HG02852 (cell line): ENCODE measurements at regions not wholly inside any gene's neighbourhood (a gene's known extent, or its start where the extent isn't known, plus 50 kb on each side); places are given as distances from the start of the nearest gene placed in this dataset.

Experiments used
- ATAC-seq: cut with Tn5 transposase; IDR thresholded peaks from one replicate; pipeline ENCODE4 v1.9.1; 2021; ENCODE audit warnings: mild to moderate bottlenecking, moderate library complexity; ENCODE audit not compliant: unreplicated experiment

DNA sequence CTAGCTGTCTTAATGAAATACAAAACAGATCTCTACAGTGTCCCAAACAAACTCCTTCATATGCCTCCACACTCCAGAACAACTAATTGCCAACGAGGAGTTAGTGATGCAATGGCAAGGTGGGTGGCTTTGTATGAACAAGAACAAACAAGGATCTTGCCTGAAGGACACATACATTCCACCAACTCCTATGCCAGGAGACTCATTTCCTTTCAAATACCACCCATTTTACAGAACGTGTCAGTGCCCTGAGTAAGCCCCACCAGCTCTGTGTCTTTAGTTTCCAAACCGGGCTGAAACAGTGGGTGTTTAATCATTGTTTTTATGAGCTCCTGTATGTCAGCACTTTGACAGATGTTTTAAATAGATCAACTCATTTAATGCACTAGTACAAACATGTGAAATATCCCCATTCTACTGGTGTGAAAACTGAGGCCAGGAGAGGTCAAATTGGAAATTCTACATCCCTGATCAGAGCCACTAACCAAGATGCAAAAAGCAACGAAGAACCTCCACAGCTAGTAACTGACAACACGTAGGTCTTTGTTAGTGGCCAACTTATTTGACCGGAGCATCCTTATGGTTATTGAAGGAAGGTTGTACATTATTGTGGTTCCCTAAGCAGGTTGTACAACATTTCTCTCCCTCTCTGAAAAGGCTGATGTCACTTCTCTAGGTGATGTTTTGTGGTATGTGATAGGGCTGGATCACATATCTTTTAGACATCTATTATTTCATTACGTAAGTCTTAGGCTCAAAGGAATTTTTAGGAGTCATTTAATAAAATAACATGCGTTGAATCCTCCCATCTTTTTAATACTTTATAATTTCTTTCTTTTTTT is 534.9 kb upstream of the TNP1 start:
- no peak for ATAC-seq

DNA sequence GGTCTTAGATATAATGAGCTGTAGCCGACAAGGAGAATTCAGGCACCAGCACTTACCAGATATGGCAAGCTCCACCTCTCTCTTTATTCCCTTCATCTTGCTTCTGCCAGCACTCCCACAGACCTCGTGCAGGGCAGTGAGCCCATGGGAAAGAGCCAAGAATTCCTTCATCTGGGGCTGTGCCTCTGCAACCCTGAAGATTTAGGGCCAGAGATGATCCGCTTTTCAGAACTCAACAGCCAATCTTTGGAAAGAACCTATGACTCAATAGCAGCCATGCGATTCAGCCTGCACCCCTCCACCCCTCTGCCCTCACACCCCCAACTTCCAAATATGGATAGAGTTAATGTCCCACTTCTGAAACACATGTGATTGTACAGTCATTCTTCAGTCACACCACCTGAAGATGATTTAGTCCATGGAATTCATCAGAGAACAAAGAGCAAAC is 533.7 kb upstream of the TNP1 start:
- no peak for ATAC-seq

DNA sequence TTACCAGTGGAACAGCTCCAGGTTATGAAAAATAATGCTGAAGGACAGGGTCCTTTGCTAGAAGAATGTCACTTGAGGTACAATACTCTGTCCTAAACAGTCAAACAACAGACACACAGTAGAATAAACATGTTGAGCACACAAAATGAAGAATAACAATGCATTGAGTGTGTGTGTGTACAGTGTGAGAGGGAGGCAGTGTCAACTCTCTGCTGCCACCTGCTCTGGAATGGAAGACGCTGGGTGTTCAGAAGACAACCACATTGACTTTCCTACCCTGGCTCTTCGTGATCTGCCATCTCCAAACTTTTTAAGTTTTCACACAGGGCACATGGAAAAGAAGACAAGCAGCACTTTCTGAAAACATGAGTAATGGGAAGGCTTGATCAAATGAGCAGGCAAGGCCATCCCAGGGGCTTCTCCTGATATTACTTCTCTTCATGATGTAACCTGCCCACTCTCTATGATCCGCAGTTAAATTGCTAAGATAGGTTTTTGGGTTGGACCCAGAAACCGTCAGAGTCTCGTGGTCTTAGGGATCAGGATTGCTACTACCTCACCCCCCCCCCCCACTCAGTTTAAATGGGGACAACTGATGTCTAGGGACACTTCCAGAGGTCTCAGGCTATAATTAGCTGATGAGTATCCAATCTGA is 533.2 kb upstream of the TNP1 start:
- ATAC-seq: no peak

DNA sequence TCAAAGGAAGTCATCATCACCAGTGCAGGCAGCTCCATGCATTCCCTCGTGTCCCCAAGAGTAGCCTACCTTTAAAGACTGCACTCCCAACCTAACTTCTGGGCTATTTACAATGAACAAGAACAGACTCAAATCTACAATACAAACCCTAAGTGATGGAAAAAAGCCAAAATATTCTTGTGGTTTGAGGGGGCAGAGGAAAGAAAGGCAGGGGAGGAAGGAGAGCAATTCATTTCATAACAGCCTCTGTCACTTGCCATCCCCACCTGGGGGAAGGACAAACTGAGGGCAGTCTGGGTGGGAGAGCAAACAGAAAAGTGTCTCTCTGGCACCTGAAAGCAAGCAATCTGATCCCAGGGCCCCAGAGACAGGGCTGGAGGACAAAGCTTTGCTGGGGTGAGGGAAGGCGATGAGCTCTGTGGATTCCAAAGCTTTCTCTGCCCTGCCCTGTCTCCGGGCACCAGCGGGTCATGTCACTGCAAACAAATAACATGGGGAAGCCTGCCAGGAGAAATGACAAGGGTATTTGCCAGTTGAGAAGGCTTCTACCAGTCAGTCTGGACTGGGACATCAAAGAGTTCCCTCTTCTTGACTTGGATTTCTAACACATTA is 528.0 kb upstream of the TNP1 start:
- ATAC-seq: no peak

DNA sequence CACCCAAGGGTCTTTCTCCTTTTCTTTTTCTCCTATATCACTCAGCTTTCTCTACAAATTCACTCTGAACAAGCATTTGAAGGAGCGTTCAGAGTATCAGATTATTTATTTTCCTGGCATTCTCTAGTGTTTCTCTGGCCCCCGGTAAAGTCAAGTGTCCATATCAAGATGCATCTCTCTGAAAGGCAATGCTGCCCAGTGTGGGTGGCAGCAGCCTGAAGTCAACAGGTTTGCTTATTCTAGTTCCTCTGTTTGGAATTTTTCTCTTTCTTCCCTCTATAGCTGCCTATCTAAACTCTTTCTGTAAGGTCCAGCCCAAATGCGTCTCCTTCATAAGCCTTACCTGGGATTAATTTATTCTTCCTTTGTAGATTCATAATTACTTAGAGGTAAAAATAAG is 526.2 kb upstream of the TNP1 start:
- no peak for ATAC-seq

DNA sequence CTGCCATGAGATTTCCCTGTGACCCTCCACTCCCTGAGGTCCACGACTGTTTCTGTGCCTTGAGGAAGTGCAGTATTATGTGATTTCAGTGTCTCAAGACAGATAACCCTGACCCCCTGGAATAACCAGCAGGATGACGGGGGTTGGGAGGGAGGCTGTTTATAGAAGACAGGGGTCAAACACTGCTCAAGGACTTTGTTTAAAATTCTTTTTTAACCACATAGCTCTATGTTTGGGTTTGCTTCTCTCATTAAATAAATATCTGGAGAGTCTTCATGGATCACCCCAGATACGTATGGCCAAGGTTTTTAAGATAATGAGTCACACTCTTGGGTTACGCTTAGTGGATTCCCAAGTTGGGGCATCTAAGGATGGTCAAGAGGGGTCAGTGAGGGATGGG is 523.8 kb upstream of the TNP1 start:
- no peak for ATAC-seq

DNA sequence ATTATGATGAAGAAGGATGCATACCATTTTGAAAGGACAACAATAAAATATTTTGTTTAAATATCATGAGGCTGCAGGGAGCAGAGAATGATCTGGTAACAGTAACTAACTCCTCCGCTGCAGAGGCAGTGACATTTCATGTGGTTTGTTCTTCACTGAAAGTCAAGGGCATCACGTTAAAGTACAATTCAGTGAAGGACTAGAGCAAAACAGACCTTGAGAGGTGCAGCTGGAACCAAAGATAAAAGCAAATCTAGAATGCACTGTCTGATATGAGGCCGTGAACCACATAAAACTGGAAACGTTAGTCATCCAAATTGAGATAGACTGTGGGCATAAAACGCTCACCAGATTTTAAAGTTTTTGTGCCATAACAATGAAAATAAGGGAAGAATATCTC is 522.9 kb upstream of the TNP1 start:
- no peak for ATAC-seq

DNA sequence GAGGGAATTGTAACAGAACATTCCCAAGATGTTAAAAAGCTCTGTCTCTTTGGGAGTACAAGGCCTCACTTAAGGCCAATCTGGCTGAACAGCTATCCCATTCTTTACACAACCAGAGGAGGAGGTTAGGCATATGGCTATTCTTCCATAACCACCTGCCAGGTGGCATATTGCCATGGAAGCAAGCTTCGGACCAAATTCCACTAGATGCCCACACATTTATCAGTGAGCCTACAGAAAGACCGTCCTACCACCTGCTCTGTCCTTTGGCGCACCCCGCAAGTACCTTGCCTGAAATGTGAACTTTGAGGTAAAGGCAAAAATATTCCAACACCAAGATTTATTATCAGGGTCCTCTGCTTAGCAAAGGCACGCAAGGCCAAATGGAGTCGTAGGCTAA is 519.9 kb upstream of the TNP1 start:
- ATAC-seq: no peak

DNA sequence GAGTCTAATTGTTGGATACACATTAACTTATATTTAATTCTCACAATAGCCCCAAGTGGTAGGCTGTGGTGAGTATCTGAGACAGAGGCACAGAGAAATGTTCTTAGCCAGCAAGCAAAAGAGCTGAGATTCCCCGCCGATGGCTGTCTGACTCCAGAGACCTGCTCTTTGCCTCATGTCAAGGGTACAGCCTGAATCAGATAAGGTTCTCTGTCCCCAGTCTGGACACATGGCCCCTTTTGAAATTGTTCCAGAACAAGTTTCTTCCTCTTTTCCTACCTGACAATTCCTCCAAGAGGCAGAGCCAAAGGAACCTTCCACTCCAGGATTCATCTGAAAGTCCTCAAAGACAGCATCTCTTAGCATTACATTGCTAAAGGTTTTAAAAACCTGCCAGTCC is 512.9 kb upstream of the TNP1 start:
- no peak for ATAC-seq

DNA sequence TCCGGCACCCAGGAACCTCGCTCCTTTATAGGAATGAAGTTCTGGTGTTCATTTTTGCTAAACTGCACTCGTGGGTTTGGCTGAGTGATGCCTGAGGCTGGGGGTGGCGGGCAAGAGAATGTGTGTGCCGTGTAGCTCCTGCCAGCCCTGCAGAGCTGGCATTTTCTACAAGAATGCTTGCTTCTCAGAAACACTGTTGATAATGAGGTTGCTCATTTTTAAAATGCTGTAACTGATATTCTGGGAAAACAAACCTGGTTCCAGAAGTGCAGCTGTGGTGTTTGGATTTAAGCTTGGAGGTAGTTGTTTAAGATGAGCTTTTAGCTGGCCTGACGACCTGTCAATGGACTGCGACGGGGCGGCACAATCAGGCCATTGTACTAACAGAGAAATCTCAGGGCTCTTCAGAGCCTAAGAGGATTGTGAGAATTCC is 511.9 kb upstream of the TNP1 start:
- no peak for ATAC-seq

DNA sequence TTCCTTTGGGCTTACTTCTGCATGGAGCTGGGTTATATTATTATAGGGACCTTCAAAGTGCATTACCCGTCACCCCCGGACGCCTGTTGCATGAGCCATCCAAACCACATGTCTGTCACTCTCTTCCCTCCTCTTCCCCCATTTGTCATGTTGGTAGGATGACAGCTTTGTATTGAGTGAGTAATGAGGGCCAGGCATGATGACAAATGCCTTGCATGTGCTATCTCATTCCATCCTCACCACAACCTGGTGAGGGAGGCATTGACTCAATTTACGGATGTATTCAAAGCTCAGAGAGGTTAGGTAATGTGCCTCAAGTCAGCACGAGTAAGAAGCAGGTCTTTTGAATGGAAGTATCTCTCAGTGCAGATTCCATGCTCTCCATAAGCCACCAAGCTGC is 510.5 kb upstream of the TNP1 start:
- no peak for ATAC-seq

DNA sequence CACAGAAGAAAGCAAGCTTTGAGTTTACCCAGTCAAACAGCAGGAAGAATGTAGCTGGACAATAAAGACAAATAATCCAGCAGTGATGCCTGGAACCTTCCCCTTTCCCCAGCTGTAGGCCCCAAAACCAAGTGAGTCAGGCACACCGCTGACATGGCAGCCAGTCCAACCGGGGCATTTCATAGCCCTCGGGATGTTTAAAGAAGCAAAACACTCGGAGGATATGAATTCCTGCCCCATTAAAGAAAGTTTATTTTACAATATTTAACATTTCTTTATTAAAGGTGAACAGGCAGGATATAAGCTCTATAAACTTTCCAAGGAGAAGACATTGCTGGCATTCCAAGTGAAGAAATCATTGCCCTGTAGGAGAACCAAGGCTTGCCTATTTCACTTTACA is 507.6 kb upstream of the TNP1 start:
- no peak for ATAC-seq

DNA sequence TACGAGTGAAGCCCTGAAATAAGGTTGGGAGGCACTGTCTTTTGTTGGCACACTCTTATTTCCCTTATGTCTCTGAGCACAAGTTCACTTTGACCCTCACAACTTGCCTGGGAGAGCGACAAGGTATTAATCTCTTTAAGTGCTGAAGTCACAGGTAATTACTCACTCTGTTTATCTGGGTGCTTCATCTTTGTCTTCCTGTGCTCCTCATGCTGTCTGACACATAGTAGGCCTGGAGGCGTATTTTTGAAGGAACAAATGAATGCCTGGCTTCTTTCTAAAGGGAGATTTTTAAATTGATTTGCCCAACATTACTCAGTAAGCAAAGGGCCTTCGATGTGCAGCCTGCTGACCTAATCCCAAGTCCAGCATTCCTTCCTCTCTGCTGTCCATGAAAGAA is 507.1 kb upstream of the TNP1 start:
- no peak for ATAC-seq

DNA sequence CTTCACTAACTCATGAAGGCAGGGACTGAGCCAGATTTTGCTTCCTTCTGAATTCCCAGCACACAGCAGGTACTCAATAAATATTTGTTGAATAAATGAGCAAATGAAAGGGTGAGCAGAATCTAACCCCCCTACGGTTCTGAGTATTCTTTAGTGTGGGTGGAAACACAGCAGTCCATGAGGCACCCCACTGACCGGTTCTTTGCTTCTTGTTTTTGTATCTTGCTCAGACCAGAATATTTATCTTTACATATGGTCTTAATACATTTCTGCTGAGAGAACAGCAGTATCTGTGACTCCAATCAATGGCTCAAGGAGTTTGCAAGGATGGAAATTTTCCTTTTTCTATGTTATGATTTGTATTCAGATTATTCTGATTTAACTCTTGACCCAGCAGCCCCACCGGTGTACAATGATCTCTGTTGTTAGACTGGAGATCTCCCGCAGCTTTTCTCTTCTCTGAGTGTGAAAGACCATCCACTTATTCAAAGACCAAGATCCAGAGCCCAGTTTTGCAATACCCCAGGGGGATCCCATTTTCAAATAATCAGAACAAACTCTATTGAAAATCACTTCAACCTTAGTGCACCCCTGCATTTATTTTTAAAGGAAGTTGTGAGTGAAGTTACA is 506.5 kb upstream of the TNP1 start:
- no peak for ATAC-seq

DNA sequence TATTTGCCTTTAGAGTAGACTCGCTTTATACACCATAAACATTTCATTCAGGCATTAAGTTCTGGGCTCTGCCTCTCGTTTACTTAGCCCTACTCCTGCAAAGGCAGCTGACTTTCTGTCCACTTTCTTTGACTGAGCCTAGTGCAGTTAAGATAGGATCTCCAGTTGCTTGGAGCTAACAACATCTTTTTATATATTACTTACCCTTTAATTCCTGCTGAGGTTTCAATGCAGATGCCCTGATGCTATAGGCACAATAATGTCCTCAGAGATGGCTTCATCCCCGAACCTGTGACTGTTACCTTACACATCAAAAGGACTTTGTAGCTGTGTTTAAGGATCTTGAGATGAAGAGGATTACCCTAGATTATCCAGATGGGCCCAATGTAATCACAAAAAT is 505.8 kb upstream of the TNP1 start:
- ATAC-seq: no peak

DNA sequence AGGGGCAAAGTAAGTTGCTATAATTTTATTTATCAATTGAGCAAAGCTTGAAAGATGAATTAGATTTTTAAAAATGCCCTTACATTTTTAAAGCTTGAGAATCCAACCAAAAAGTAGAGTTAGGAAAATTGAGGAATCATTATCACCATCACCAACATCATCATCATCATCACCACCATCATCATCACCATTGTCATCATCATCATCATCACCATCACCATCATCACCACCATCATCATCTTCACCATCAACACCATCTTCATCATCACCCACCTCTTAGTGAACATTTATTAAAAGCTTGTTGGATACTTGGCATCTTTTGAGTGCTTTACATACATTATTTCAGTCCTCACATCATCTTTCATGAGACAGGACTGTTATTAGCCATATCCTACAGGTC is 504.4 kb upstream of the TNP1 start:
- ATAC-seq: no peak

DNA sequence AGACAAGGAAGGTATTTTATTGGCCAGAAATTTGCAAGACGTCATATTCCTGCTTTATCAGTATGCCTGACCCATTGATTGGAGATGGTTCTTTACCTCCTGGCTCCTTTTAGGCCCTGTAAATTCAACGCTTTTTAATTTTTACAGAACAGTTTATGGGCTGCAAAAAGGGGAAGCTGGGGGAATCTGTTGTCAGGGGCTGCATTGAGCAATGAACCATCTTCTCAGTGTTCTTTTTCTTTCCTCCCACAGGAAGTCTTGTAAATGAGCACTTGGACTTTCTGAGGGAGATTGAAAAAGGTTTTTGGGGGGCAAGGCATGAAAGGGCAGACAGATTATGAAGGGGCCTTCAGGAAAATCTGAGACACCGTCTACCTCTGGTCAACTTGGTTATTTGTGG is 503.6 kb upstream of the TNP1 start:
- no peak for ATAC-seq

DNA sequence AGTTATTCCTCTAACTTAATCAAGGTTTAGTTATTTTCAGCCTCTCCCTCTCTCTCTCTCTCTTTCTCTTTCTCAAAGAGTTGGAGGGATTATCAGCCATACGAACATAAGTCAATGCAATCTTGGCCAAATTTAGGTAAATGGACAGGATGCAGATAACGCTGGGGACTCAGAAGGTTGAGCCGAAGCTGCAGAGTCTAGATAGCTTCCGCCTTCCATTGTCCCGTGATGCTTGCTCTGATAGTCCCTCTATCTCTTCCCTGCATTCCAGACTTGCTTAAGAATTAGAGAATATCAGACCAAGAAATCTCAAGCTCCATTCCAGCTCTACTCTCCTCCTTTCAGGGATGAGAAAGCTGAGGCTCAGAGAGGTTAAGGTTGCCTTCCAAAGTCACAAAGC is 502.8 kb upstream of the TNP1 start:
- ATAC-seq: no peak

DNA sequence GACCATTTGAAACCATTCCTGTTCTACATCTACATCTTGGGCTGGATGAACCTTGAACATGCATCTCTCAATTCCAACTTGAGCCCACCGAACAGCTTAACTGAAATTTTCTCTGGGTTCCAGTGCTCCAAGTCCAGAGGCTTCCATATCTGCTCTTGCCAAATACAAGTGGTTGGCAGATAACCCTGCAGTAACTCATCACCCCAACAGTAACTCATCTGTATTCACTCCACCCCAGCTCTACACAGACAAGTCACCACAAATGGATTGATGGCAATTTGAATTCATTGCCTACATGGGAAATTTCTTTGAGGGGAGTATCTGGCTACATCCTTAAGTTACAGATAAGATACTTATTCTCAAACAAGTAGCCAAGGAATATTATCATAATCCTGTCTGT is 502.4 kb upstream of the TNP1 start:
- no peak for ATAC-seq

DNA sequence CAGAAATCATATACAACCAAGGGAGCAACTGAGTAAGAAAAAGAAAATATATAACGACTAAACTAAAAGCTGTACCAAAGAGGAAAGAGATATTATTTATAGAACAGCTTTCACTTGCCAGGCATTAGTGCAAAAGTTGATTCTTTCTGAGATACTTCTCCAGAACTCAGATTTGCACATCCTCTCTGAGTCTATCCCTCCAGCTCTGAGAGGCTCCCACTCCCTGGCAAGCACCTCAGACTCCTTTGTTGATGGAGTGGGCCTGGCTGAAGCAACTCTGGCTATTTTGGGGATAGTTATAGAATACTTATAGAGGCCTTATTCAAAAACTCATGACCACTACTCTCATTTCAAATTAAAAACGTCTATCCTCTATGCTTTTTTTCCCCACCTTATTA is 501.6 kb upstream of the TNP1 start:
- no peak for ATAC-seq

DNA sequence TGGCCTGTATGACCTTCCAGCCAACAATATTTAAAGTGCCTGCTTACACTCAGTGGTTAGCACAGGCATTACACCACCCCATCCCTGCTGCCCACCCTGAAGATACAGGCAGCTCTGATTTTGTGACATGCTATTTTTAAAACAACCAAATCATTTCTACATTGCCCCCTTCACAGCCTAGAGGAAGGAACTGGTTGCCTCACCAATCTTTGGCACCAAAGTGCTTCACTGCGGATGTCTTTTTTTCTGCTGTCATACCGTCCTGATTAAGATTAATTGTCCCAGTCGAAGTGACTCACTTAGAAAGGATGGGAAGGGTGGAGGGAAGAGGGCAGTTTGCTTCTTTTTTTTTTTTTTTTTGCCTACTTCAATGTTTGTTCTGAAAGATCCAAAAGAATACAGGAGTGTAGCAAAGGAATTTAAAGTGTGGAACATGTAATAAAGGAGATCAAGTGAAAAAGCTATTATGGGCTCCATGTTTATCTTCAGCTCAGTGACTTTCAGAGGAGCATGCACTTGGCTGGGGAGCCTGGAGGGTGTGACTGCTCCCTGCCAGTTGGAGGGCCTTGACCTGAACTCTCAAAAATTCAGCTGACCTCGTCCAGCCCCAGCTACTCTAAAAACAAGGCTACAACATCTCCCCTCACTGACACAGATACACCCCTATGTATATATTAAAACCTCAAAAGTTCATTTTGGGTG is 501.1 kb upstream of the TNP1 start:
- no peak for ATAC-seq
